IMR-90 (cell line): ENCODE measurements at regions not wholly inside any gene's neighbourhood (a gene's known extent, or its start where the extent isn't known, plus 50 kb on each side); places are given as distances from the start of the nearest gene placed in this dataset.

Source experiments
- ATAC-seq: fragments of 200-7000 bp; cut with Tn5 transposase; 2 replicates; pipeline ENCODE4 v1.9.1; 2020; ENCODE audit warnings: low read depth, mild to moderate bottlenecking, moderate library complexity
- BruUV-seq: library from RNA; stranded (reverse); fragments of 400-500 nt; replicated peaks from 2 replicates; lab custom pipeline; 2021; lab: Mats Ljungman, UMichigan
- CTCF ChIA-PET: fragments of 300-600 bp; formaldehyde crosslinking; extraction: SDS; loops from one replicate; lab custom pipeline; 2021; ENCODE audit warnings: antibody characterized with exemption; lab: Yijun Ruan, JAX
- POLR2A ChIA-PET: fragments of 300-600 bp; sonication (Branson Sonifier 250); formaldehyde crosslinking; loops from one replicate; lab custom pipeline; 2022; ENCODE audit warnings: antibody characterized with exemption; ENCODE audit not compliant: unreplicated experiment; lab: Charles Lee
- DNase-seq: peaks from one replicate; pipeline ENCODE4 v3.0.0; 2013
- H2AFZ ChIP-seq: replicated peaks from 2 replicates; pipeline ENCODE3; 2013; ENCODE audit warnings: low read length, mild to moderate bottlenecking; ENCODE audit not compliant: poor library complexity
- H2AK5ac ChIP-seq: 2 replicates; pipeline ENCODE4 v1.6.1; 2013; ENCODE audit warnings: low read depth, low read length, inconsistent platforms
- H2AK9ac ChIP-seq: replicated peaks from 2 replicates; pipeline ENCODE3; 2013; ENCODE audit warnings: mild to moderate bottlenecking, low read depth, low read length, moderate library complexity; ENCODE audit not compliant: poor library complexity
- H2BK120ac ChIP-seq: 2 replicates; pipeline ENCODE4 v1.6.1; 2013; ENCODE audit warnings: low read depth, low read length, inconsistent platforms
- H2BK15ac ChIP-seq: 3 replicates; pipeline ENCODE4 v1.6.1; 2013; ENCODE audit warnings: low read depth, low read length, inconsistent platforms
- H2BK20ac ChIP-seq: 2 replicates; pipeline ENCODE4 v1.6.1; 2013; ENCODE audit warnings: low read depth, mild to moderate bottlenecking, inconsistent platforms, low read length, moderate library complexity
- H2BK5ac ChIP-seq: 2 replicates; pipeline ENCODE4 v1.6.1; 2013; ENCODE audit warnings: mild to moderate bottlenecking, low read depth, low read length, inconsistent platforms; ENCODE audit not compliant: poor library complexity, severe bottlenecking
- H3K14ac ChIP-seq: replicated peaks from 2 replicates; pipeline ENCODE4 v1.6.1; 2013; ENCODE audit warnings: low read depth, low read length, inconsistent platforms
- H3K18ac ChIP-seq: 2 replicates; pipeline ENCODE4 v1.6.1; 2013; ENCODE audit warnings: low read depth, low read length, control low read depth
- H3K23ac ChIP-seq: 2 replicates; pipeline ENCODE4 v1.6.1; 2013; ENCODE audit warnings: low read depth, low read length, inconsistent platforms
- H3K27ac ChIP-seq: 2 replicates; pipeline ENCODE4 v1.5.1; 2013; ENCODE audit warnings: mild to moderate bottlenecking, control low read depth, low read length; ENCODE audit not compliant: insufficient read depth
- H3K27me3 ChIP-seq: 2 replicates; pipeline ENCODE4 v1.6.1; 2013; ENCODE audit warnings: low read length; ENCODE audit not compliant: control insufficient read depth, insufficient read depth
- H3K36me3 ChIP-seq: 2 replicates; pipeline ENCODE4 v1.6.1; 2013; ENCODE audit warnings: low read length, mixed read lengths; ENCODE audit not compliant: control insufficient read depth, insufficient read depth
- H3K4ac ChIP-seq: 2 replicates; pipeline ENCODE4 v1.6.1; 2013; ENCODE audit warnings: low read depth, low read length, inconsistent platforms
- H3K4me1 ChIP-seq: 2 replicates; pipeline ENCODE4 v1.6.1; 2013; ENCODE audit warnings: low read length, mixed read lengths; ENCODE audit not compliant: control insufficient read depth, insufficient read depth
- H3K4me2 ChIP-seq: 2 replicates; pipeline ENCODE4 v1.6.1; 2013; ENCODE audit warnings: low read depth, mild to moderate bottlenecking, control low read depth, low read length, moderate library complexity
- H3K4me3 ChIP-seq: 2 replicates; pipeline ENCODE4 v1.5.1; 2013; ENCODE audit warnings: low read depth, mild to moderate bottlenecking, control low read depth, low read length, moderate library complexity; ENCODE audit not compliant: insufficient read depth
- H3K56ac ChIP-seq: 2 replicates; pipeline ENCODE4 v1.6.1; 2013; ENCODE audit warnings: low read length, inconsistent platforms; ENCODE audit not compliant: insufficient read depth; ENCODE audit errors: extremely low read depth
- H3K79me1 ChIP-seq, 2 experiments: 2 replicates each; pipeline ENCODE4 v1.6.1; 2013; ENCODE audit warnings: low read length in 2 of 2, inconsistent platforms in 1 of 2, low read depth in 1 of 2
- H3K9ac ChIP-seq: 2 replicates; pipeline ENCODE4 v1.6.1; 2013; ENCODE audit warnings: low read depth, low read length, control low read depth
- H3K9me1 ChIP-seq: 2 replicates; pipeline ENCODE4 v1.6.1; 2013; ENCODE audit warnings: low read length, inconsistent platforms; ENCODE audit not compliant: insufficient read depth
- H3K9me3 ChIP-seq: 2 replicates; pipeline ENCODE4 v1.6.1; 2013; ENCODE audit warnings: low read length; ENCODE audit not compliant: control insufficient read depth, insufficient read depth
- H4K20me1 ChIP-seq: 2 replicates; pipeline ENCODE4 v1.6.1; 2013; ENCODE audit warnings: low read length, inconsistent platforms; ENCODE audit not compliant: insufficient read depth
- H4K5ac ChIP-seq: 2 replicates; pipeline ENCODE4 v1.6.1; 2013; ENCODE audit warnings: mild to moderate bottlenecking, low read depth, low read length, control low read depth
- H4K8ac ChIP-seq, 2 experiments: 2 replicates each; pipeline ENCODE4 v1.6.1; 2013; ENCODE audit warnings: low read depth in 2 of 2, low read length in 2 of 2, control low read depth in 1 of 2, inconsistent platforms in 1 of 2
- H4K91ac ChIP-seq: 2 replicates; pipeline ENCODE4 v1.6.1; 2013; ENCODE audit warnings: low read depth, low read length, inconsistent platforms; ENCODE audit not compliant: insufficient read depth
- CHD1 ChIP-seq: IDR thresholded peaks from 2 replicates; pipeline ENCODE4 v1.6.1; 2012; ENCODE audit warnings: low read depth, low read length, improper control_type of control experiment
- MAFK ChIP-seq: IDR thresholded peaks from 2 replicates; pipeline ENCODE4 v1.6.1; 2012; ENCODE audit warnings: low read depth, low read length, improper control_type of control experiment
- MAZ ChIP-seq: IDR thresholded peaks from 2 replicates; pipeline ENCODE4 v1.6.1; 2012; ENCODE audit warnings: low read depth, mild to moderate bottlenecking, low read length, improper control_type of control experiment, moderate library complexity, borderline replicate concordance
- MXI1 ChIP-seq: IDR thresholded peaks from 2 replicates; pipeline ENCODE4 v1.6.1; 2012; ENCODE audit warnings: low read depth, mild to moderate bottlenecking, low read length, moderate library complexity, borderline replicate concordance
- RAD21 ChIP-seq: IDR thresholded peaks from 2 replicates; pipeline ENCODE4 v1.6.1; 2012; ENCODE audit warnings: low read length, improper control_type of control experiment
- WGBS, 2 experiments: methylation state at CpG; one replicate each; pipeline versions ENCODE4 v1.1.5 to v1.1.7; 2013; ENCODE audit warnings: missing lambda C conversion rate in 2 of 2; ENCODE audit not compliant: insufficient read length in 1 of 2; ENCODE audit errors: extremely low coverage in 2 of 2; 5-methylcytosine and 5-hydroxymethylcytosine counted together
- dilution Hi-C: fragments of 300-500 bp; cut with HindIII; formaldehyde crosslinking; loops from one replicate; pipeline ENCODE4 v1.14.3; 2018; ENCODE audit warnings: low sequenced_read_pairs; ENCODE audit not compliant: unreplicated experiment
- in situ Hi-C: fragments of 300-500 bp; cut with MboI; formaldehyde crosslinking; loops from 3 replicates; pipeline ENCODE4 v1.14.3; 2019; ENCODE audit warnings: low sequenced_read_pairs, inconsistent platforms, mixed read lengths
- intact Hi-C: fragments of 100-400 bp; cut with micrococcal nuclease; formaldehyde crosslinking; loops from 2 replicates; pipeline ENCODE4 v1.10.0; 2022
- TF ChIP-seq, protein P1 (sequence below): conservative IDR thresholded peaks from 2 replicates; pipeline ENCODE4 v1.5.1; 2012; ENCODE audit warnings: mild to moderate bottlenecking, low read depth, low read length, improper control_type of control experiment

DNA sequence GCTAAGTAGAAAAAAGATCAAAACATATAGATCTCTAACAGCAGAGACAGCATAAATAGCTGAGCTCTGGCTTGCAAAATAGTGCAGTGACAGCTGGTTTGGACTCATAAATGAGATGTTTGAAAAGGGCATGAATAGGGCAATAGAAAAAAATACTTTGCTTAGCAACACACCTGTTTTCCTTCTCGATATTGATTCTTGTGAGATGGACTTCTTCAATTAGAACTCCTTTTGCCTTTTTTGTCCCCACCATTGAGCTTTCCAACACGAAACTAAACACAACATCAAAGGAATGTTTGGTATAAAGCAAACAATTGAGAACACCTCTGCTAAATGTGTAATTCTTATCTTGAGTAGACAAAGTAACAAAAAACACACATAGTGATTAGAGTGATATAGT lies 726.3 kb downstream of the RAPGEF2 start:
- Histone ChIP-seq H4K5ac (no peak overlapping the region), H4K8ac (no peak overlapping the region), H3K4me2 (no peak overlapping the region), H3K4me3 (no peak overlapping the region), H3K4ac (no peak overlapping the region), H2BK20ac (no peak overlapping the region), H3K9me3 (peaks cover 16% of the 10 kb centered on the region; the same call in 1 of the 2 replicates), H2AK5ac (no peak overlapping the region), H3K9me1 (no peaks in the 10 kb centered on the region), H2AFZ (no peak overlapping the region), H3K27me3 (no peaks in the 10 kb centered on the region), H3K56ac (no peak overlapping the region), H4K91ac (no peak overlapping the region), H3K18ac (no peak overlapping the region), H3K23ac (no peak overlapping the region), H2BK15ac (no peak overlapping the region), H3K4me1 (no peaks in the 10 kb centered on the region), H3K27ac (no peak overlapping the region), H3K9ac (no peak overlapping the region), H2BK120ac (no peak overlapping the region), H4K20me1 (no peaks in the 10 kb centered on the region), H2BK5ac (no peak overlapping the region), H3K79me1 (no peaks in the 10 kb centered on the region), H3K14ac (no peak overlapping the region), H3K36me3 (no peaks in the 10 kb centered on the region), H2AK9ac (no peak overlapping the region)
- in situ Hi-C loops, result no loop called here
- ChIA-PET CTCF (no interaction called here), POLR2A (no interaction called here)
- TF ChIP-seq MXI1, result no peak
- TF ChIP-seq MAZ, result no peak
- no peak for TF ChIP-seq RAD21
- TF ChIP-seq, protein P1, sequence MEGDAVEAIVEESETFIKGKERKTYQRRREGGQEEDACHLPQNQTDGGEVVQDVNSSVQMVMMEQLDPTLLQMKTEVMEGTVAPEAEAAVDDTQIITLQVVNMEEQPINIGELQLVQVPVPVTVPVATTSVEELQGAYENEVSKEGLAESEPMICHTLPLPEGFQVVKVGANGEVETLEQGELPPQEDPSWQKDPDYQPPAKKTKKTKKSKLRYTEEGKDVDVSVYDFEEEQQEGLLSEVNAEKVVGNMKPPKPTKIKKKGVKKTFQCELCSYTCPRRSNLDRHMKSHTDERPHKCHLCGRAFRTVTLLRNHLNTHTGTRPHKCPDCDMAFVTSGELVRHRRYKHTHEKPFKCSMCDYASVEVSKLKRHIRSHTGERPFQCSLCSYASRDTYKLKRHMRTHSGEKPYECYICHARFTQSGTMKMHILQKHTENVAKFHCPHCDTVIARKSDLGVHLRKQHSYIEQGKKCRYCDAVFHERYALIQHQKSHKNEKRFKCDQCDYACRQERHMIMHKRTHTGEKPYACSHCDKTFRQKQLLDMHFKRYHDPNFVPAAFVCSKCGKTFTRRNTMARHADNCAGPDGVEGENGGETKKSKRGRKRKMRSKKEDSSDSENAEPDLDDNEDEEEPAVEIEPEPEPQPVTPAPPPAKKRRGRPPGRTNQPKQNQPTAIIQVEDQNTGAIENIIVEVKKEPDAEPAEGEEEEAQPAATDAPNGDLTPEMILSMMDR, result no peak
- no peak for TF ChIP-seq CHD1
- TF ChIP-seq MAFK, result no peak
- no peak for DNase-seq
- BruUV-seq, result no TSS peak
- WGBS, 2 experiments, result no CpG with 5 or more reads among the region's 2 CpGs
- dilution Hi-C loops, result no loop called here
- intact Hi-C loops, result no loop called here
- no peak for ATAC-seq
